HuH-7 (cell line): ENCODE measurements at regions not wholly inside any gene's neighbourhood (a gene's known extent, or its start where the extent isn't known, plus 50 kb on each side); places are given as distances from the start of the nearest gene placed in this dataset.

ENCODE experiments used
- DNase-seq: peaks from one replicate; pipeline ENCODE4 v3.0.0; 2011; ENCODE audit warnings: low spot score

DNA sequence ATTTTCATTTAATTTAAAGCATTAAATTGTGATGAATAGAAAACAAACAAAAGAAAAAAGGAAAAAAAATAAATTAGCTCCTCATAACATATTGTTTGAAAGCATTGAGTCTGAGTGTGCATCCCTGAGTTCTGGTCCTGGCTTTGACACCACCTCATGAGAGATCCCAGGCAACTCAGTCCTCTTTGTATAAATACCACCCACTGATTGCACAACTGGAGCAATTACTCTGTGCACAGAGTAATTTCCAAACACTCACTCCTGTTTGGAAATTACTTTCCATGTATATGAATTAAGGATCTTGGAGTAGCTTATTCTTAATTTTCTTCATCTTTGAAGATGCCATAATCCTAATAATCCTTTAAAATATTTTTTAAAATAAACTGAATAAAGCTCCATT, 59.4 kb upstream of the C5orf46 start:
- peak; percentile 40 for DNase-seq

DNA sequence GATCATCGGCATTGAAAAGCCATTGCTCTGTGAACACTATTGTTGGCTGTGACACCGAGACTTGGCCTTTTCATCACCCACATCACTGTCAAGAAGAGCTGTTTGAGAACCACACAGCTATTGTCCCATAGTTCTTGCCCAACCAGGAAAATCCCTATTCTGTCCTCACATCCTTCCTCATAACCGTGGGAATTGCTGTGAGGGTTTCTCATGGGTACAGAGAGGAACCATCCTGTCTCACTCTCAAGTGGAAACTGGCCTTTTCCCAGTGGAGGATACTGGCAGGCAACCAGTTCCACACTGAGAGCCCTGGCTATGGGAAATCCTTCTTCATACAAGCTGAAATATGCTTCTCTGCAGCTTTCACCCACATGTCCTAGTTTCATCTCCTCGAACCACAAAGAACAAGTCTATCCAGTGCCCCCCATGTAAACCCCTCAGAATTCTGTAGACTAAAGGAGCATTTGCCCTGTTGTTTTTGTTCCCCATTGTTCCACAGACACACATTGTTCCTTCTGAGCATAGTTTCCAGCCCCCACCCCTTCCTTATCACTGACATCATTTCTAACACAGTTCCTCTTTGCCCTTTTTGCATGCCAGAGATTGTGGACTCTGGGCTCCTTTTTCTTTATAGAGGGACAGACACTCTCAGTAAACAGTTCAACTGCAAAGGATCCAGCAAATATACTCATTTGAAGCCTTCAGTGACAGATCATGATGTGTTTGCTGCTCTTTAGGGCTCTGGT, 57.8 kb upstream of the C5orf46 start:
- DNase-seq: no peak

DNA sequence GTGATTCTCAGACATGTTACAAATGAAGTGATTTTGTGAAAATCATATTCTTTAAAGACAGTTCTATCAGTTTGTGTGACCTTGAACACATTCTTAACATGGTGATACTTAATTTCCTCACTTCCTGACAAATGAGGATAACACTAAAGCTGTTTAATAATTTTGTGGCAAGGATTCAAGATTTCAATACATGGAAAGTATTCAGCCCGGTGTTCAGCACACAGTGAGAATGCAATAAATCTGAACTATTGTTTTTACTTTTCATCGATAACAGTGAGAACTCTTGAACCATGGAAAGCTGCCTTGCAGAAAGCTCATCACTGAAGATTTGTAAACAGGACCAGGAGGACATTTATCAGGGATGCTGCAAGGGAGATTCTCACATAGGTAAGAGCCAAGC, 57.1 kb upstream of the C5orf46 start:
- DNase-seq: no peak

GRCh38 chr5:147961208-147961749, 54.9 kb upstream of the C5orf46 start:
- no peak for DNase-seq

DNA sequence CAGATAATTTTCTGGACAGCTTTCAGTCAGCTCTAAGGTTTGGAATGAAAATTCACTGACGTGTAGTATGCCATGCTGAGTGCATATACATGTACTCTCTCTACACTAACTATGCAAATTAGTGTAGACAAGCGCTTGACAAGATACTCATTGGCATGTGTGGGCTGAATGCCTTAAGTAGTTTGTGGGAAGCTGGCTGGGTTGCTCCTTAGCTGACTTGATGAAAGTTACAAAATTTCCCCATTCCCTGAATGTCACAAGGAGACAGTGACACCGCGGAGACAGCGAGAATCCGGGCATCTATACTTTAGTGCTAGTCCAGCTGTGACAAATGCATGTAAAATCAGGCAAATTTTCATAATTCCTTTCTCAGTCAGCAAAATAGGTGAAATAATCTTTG, 51.6 kb upstream of the C5orf46 start:
- DNase-seq: no peak

GRCh38 chr5:147956842-147957223, 50.5 kb upstream of the C5orf46 start:
- DNase-seq: no peak

DNA sequence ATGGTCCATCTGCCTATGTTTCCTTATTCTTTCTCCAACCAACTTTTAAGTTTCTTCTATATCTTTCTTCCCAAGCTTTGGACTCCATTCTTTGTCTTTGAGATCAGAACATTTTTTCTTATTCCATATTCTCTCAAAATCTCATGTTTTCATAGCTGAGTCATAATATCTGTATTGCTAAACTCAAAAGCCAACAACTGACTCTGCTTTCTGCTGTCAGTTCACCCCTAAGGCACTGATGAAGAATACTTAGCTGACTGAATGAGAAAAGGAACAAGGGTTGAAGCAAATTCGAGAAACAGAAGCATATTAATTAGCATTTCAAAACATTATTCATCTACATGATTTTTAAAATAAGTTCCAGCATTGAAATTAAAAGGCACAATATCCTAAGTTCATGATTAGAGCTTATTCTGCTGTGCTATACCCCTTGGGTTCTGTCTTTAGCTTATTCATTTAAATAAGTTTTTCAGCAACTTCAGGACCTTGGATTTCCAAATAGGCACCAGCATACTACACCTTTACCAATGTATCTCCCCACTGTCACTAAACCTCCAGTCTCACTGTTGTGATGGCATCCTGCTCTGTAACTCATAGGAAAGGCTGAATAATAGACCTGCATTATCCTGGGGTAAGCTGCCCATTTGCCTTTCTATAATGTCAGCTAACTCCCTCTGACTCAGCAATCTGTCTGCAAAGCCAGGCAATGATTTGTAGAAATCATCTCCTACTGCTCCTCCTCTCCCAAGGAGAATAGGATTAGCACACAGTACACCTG, 49.9 kb upstream of the C5orf46 start:
- DNase-seq: no peak
